ENCODE measurements at regions not wholly inside any gene's neighbourhood (a gene's known extent, or its start where the extent isn't known, plus 50 kb on each side); places are given as distances from the start of the nearest gene placed in this dataset.
A peak's percentile ranks its signal among the peaks of the same experiment; 100 is the strongest.

DNA sequence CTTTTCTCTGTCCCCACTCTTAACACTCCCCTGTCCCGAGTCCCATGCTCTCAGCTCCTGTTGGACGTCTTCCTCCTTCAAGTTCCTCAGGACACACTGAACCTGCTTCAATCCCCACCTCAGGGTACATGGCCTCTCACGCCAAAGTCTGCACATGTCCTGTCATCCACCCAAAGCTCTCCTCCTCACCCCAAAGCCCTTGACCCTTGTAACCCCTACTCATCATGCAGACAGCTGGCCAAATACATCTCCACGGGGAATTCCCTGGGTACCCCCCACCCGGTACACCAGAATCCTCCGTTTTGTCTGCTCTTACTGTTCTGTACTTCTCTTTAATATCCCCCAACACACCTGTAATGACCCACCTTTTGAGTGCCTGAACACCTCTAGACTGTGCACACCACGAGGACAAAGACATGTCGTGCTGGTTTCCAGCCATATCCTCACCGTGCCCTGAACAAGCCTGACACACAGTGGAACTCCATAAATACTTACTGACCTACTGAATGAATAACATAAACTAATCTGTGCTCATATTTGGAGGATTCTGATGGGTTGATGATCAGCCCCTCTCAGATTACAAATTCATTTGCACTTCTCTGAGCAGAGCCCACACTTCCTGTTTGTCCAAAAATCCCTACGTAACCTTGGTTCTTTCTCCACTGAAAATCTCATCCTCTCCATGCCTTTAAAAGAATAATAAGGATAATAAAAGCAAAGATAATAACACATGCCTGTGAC, 66.8 kb upstream of the EYA2 start:
- Histone ChIP-seq H4K20me1 (ENCODE audit: insufficient read depth, low read length) (no peaks in the 10 kb centered on the region), H3K56ac (ENCODE audit: extremely low read depth, insufficient read depth, low read length) (no peak overlapping the region), H2AFZ (replicated peaks; ENCODE audit: low read length, poor library complexity) (no peak overlapping the region), H3K4me2 (ENCODE audit: low read depth, low read length) (peak overlapping the region; percentile 61; the same call in 1 of the 2 replicates), H3K36me3 (ENCODE audit: control insufficient read depth, insufficient read depth, low read length) (no peaks in the 10 kb centered on the region), H4K91ac (ENCODE audit: insufficient read depth, low read depth, low read length) (peak overlapping the region; percentile 59), H3K4me3 (ENCODE audit: insufficient read depth, low read depth, low read length) (no peak overlapping the region), H3K4ac (ENCODE audit: low read depth, low read length) (peak overlapping the region; percentile 92), H2AK9ac (replicated peaks; ENCODE audit: low read depth, low read length, poor library complexity) (no peak overlapping the region), H2BK15ac (ENCODE audit: low read depth, low read length) (peak overlapping the region; percentile 51; the same call in 2 of the 3 replicates), H3K18ac (ENCODE audit: low read depth, low read length) (peak overlapping the region; percentile 94), H4K8ac (ENCODE audit: low read depth in 2 of 2, low read length in 2 of 2) (peak overlapping the region; percentile 16 to 55; a peak in 3 of 4 replicates), H3K27ac (ENCODE audit: insufficient read depth, low read length) (no peak overlapping the region; the same call in 1 of the 2 replicates), H2BK5ac (ENCODE audit: low read depth, low read length, poor library complexity, severe bottlenecking) (peak overlapping the region; percentile 83), H3K4me1 (ENCODE audit: control insufficient read depth, insufficient read depth, low read length) (peaks cover 17% of the 10 kb centered on the region), H2BK20ac (ENCODE audit: low read depth, low read length) (peak overlapping the region; percentile 94), H3K9ac (ENCODE audit: low read depth, low read length) (no peak overlapping the region), H3K79me1 (ENCODE audit: low read depth in 1 of 2, low read length in 2 of 2) (no peaks in the 10 kb centered on the region), H4K5ac (ENCODE audit: low read depth, low read length) (peak overlapping the region; percentile 82), H3K9me1 (ENCODE audit: insufficient read depth, low read length) (peaks cover 18% of the 10 kb centered on the region), H3K23ac (ENCODE audit: low read depth, low read length) (peak overlapping the region; percentile 89), H3K27me3 (ENCODE audit: control insufficient read depth, insufficient read depth, low read length) (no peaks in the 10 kb centered on the region), H3K14ac (replicated peaks; ENCODE audit: low read depth, low read length) (peak overlapping the region; percentile 41), H3K9me3 (ENCODE audit: control insufficient read depth, insufficient read depth, low read length) (no peaks in the 10 kb centered on the region), H2AK5ac (ENCODE audit: low read depth, low read length) (peak overlapping the region; percentile 55), H2BK120ac (ENCODE audit: low read depth, low read length) (peak overlapping the region; percentile 70)
- intact Hi-C loops (cut with micrococcal nuclease) = loop anchor here (2.0 kb wide), 1 partner anchor 69 kb away; no protein-coding TSS in a partner anchor
- dilution Hi-C loops (cut with HindIII; ENCODE audit: low sequenced_read_pairs, unreplicated experiment) = no loop called here
- in situ Hi-C loops (cut with MboI; ENCODE audit: low sequenced_read_pairs) = no loop called here
- WGBS, 2 experiments (ENCODE audit: extremely low coverage in 2 of 2, insufficient read length in 1 of 2) = 88% methylated on average over 6 of the region's 10 CpGs; no CpG with 5 or more reads in 1 of the 2 experiments
- no TSS peak for BruUV-seq (replicated peaks)
- POLR2A ChIA-PET (ENCODE audit: unreplicated experiment) = no interaction called here
- DNase-seq = peak; percentile 13
- ATAC-seq (ENCODE audit: low read depth) = peak; percentile 9; the same call in 1 of the 2 replicates
- CTCF ChIA-PET = no interaction called here
- TF ChIP-seq, protein P1, sequence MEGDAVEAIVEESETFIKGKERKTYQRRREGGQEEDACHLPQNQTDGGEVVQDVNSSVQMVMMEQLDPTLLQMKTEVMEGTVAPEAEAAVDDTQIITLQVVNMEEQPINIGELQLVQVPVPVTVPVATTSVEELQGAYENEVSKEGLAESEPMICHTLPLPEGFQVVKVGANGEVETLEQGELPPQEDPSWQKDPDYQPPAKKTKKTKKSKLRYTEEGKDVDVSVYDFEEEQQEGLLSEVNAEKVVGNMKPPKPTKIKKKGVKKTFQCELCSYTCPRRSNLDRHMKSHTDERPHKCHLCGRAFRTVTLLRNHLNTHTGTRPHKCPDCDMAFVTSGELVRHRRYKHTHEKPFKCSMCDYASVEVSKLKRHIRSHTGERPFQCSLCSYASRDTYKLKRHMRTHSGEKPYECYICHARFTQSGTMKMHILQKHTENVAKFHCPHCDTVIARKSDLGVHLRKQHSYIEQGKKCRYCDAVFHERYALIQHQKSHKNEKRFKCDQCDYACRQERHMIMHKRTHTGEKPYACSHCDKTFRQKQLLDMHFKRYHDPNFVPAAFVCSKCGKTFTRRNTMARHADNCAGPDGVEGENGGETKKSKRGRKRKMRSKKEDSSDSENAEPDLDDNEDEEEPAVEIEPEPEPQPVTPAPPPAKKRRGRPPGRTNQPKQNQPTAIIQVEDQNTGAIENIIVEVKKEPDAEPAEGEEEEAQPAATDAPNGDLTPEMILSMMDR (conservative IDR thresholded peaks at IDR 0.05; ENCODE audit: low read depth, low read length) = no peak
- TF ChIP-seq MXI1 (IDR thresholded peaks at IDR 0.05; ENCODE audit: borderline replicate concordance, low read depth, low read length) (no peak), MAFK (IDR thresholded peaks at IDR 0.05; ENCODE audit: low read depth, low read length) (no peak), RCOR1 (IDR thresholded peaks at IDR 0.05; ENCODE audit: insufficient replicate concordance, low read length) (no peak), BHLHE40 (IDR thresholded peaks at IDR 0.05; ENCODE audit: low read depth, low read length) (no peak), RAD21 (IDR thresholded peaks at IDR 0.05; ENCODE audit: low read length) (no peak), FOS (IDR thresholded peaks at IDR 0.05; ENCODE audit: low read depth, low read length) (no peak), CEBPB (IDR thresholded peaks at IDR 0.05; ENCODE audit: low read depth, low read length) (no peak), POLR2A (IDR thresholded peaks at IDR 0.05; ENCODE audit: low read depth, low read length) (no peak), RFX5 (IDR thresholded peaks at IDR 0.05; ENCODE audit: low read depth, low read length) (no peak), CHD1 (IDR thresholded peaks at IDR 0.05; ENCODE audit: low read depth, low read length) (no peak), SMC3 (IDR thresholded peaks at IDR 0.05; ENCODE audit: low read depth, low read length) (no peak), NFE2L2 (IDR thresholded peaks at IDR 0.05; ENCODE audit: low read depth, low read length) (no peak)
- TF ChIP-seq, protein P2, sequence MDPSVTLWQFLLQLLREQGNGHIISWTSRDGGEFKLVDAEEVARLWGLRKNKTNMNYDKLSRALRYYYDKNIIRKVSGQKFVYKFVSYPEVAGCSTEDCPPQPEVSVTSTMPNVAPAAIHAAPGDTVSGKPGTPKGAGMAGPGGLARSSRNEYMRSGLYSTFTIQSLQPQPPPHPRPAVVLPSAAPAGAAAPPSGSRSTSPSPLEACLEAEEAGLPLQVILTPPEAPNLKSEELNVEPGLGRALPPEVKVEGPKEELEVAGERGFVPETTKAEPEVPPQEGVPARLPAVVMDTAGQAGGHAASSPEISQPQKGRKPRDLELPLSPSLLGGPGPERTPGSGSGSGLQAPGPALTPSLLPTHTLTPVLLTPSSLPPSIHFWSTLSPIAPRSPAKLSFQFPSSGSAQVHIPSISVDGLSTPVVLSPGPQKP (IDR thresholded peaks at IDR 0.05; ENCODE audit: borderline replicate concordance, low read depth, low read length) = no peak
- TF ChIP-seq, protein P3, sequence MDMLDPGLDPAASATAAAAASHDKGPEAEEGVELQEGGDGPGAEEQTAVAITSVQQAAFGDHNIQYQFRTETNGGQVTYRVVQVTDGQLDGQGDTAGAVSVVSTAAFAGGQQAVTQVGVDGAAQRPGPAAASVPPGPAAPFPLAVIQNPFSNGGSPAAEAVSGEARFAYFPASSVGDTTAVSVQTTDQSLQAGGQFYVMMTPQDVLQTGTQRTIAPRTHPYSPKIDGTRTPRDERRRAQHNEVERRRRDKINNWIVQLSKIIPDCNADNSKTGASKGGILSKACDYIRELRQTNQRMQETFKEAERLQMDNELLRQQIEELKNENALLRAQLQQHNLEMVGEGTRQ (IDR thresholded peaks at IDR 0.05; ENCODE audit: low read depth, low read length) = no peak
